ENCODE measurements at regions not wholly inside any gene's neighbourhood (a gene's known extent, or its start where the extent isn't known, plus 50 kb on each side); places are given as distances from the start of the nearest gene placed in this dataset.

DNA sequence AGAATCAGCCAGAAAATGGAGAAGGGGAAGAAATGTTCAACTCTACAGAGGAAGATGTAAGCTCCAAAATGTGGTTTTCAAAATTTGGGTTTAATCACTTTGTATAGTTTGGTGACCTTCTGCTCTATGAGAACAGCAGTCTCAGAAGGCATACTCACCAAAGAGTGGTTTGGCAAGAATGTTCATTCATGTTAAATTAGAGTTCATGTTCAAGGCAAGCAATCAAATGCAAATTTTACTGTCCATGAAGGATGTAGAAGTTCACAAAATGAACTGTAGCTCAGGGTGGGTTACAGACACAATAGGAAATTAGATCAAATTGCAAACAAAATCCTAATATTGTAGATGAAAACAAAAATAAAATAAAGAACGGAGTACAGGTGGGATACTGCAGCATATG is 606.7 kb upstream of the PCDH20 start:
- TF ChIP-seq, protein P1, sequence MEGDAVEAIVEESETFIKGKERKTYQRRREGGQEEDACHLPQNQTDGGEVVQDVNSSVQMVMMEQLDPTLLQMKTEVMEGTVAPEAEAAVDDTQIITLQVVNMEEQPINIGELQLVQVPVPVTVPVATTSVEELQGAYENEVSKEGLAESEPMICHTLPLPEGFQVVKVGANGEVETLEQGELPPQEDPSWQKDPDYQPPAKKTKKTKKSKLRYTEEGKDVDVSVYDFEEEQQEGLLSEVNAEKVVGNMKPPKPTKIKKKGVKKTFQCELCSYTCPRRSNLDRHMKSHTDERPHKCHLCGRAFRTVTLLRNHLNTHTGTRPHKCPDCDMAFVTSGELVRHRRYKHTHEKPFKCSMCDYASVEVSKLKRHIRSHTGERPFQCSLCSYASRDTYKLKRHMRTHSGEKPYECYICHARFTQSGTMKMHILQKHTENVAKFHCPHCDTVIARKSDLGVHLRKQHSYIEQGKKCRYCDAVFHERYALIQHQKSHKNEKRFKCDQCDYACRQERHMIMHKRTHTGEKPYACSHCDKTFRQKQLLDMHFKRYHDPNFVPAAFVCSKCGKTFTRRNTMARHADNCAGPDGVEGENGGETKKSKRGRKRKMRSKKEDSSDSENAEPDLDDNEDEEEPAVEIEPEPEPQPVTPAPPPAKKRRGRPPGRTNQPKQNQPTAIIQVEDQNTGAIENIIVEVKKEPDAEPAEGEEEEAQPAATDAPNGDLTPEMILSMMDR (IDR thresholded peaks at IDR 0.05): no peak
- ATAC-seq (ENCODE audit: low FRiP score) (no peak), DNase-seq (ENCODE audit: low spot score) (no peak)

DNA sequence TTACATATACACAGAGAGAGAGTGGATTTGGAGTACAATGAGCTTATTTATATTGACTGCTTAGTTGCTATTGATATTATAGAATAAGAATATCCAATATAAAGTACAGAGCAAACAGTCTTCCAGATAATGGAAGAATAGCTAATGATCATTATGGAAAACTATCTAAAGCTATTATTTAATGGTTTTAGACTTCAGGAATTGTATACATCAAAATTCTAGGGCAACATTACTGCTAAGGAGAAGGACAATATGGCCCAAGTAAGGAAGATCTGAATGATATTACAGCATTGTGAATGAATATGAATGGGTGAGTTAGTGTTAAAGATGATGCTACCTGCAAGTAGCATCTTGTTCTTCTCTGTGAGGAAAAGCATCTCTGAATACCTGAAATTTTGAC is 604.2 kb upstream of the PCDH20 start:
- TF ChIP-seq, protein P1 (IDR thresholded peaks at IDR 0.05): no peak
- ATAC-seq (ENCODE audit: low FRiP score): no peak
- no peak for DNase-seq (ENCODE audit: low spot score)

DNA sequence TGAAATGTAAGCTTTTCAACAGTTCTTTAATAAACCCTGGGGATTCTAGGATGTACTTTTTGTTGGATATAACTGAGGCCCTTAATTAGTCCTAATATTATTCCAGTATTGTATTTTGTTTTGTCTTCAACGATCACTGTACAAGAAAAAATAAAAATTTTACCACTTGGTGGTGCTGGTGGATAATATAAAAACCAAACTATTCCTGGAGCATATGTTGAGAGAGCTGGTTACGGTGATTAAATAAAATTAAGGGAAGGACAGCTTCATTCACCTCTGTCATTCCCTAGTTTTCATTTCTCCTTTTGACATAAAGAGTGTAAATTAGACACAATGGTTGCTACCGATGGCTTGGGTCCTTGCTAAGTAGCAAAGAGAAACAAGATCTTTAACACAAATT is 598.6 kb upstream of the PCDH20 start:
- TF ChIP-seq, protein P1 (IDR thresholded peaks at IDR 0.05): no peak
- ATAC-seq (ENCODE audit: low FRiP score): no peak
- no peak for DNase-seq (ENCODE audit: low spot score)

DNA sequence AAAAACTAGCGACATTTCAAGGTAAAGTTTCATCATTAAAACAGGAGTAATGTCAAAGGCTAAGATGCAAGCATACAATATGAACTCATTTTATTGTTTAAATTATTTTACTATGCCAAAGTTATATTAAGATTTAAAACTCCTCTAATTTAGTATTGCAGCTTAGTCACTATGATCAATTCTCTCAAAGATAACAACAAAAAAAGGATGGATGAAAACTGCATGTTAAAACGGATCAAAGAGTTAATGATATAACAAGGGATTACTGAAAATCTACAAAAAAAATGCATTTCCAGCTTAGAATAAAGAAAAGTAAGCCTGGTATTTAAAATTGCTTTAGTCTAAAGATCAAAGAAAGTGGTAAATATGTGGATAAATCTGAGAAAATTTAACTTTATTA is 587.8 kb upstream of the PCDH20 start:
- DNase-seq (ENCODE audit: low spot score) (no peak), ATAC-seq (ENCODE audit: low FRiP score) (no peak)
- TF ChIP-seq, protein P1 (IDR thresholded peaks at IDR 0.05): no peak

DNA sequence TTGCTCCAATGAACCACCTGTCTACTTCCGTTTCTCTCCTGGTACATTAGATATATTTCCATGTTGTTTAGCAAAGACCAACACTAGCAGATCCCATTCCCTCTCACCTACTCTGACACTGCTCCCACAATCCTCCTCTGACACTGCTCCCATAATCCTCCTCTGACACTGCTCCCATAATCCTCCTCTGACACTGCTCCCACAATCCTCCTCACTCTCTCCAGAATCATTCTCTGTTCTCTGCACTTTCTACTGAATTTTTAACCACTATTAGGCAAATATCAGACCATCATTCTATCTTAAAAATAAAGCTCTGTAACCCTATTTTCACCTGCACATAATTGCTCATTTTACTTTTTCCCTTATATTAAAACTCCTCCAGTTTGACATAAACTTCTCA is 578.5 kb upstream of the PCDH20 start:
- ATAC-seq (ENCODE audit: low FRiP score): no peak

DNA sequence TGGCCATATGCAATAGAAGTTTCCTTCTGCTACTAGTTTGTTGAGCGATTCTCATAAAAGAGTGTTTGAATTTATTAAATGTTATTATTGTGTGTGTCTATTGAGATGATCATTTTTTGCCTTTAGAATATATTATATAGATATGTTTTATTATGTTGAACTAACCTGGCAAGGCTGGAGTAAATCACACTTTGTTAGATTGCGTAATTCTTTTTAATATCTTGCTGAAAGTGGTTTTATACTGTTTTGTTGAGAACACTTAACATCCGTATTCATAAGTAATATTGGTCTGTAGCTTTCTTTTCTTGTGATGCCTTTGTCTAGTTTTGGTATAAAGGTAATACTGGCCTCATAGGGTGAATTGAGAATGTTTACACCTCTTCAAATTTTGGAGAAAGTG is 574.3 kb upstream of the PCDH20 start:
- no peak for DNase-seq (ENCODE audit: low spot score)
- TF ChIP-seq, protein P1 (IDR thresholded peaks at IDR 0.05): no peak
- ATAC-seq (ENCODE audit: low FRiP score): no peak

More for the DNA sequence above, 578.5 kb upstream of the PCDH20 start:
- TF ChIP-seq, protein P1 (IDR thresholded peaks at IDR 0.05): no peak
- no peak for DNase-seq (ENCODE audit: low spot score)

DNA sequence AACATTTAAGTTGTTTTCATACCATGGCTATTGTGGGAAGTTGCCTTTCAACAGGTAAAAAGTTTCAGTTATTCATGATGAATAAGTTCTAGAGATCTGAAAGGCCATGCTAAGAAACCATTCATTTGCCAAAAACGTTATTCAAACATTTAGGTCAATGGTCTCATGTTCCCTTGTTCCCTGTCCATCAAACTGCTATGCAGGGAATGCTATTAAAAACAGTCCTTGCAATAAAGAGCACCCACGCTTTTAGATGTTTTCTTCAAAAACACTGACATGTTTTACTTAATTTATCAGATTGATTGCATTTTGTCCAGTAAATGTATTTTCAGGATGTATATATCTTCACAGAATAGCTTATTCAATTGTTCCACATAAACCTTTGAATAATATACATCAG is 573.2 kb upstream of the PCDH20 start:
- DNase-seq (ENCODE audit: low spot score): no peak
- ATAC-seq (ENCODE audit: low FRiP score): no peak
- TF ChIP-seq, protein P1 (IDR thresholded peaks at IDR 0.05): no peak

All from omental fat pad (tissue), 3 donors.